HG02610 (cell line): ENCODE measurements at regions not wholly inside any gene's neighbourhood (a gene's known extent, or its start where the extent isn't known, plus 50 kb on each side); places are given as distances from the start of the nearest gene placed in this dataset.
"Not testable (repeated sequence)": the region's sequence is repeated elsewhere in the genome, so short reads cannot be mapped to it uniquely, and the experiment has no call there.

Experiments used
- ATAC-seq: cut with Tn5 transposase; IDR thresholded peaks from one replicate; pipeline ENCODE4 v1.9.1; 2021; ENCODE audit warnings: mild to moderate bottlenecking, moderate library complexity; ENCODE audit not compliant: unreplicated experiment

- ATAC-seq = no peak
Observed at GRCh38 chr9:108430655-108431054, 425.1 kb downstream of the ACTL7B start.

GRCh38 chr9:108427751-108428150 lies 428.0 kb downstream of the ACTL7B start:
- no peak for ATAC-seq

GRCh38 chr9:108426421-108426940 lies 429.3 kb downstream of the ACTL7B start:
- not testable (repeated sequence) for ATAC-seq

DNA sequence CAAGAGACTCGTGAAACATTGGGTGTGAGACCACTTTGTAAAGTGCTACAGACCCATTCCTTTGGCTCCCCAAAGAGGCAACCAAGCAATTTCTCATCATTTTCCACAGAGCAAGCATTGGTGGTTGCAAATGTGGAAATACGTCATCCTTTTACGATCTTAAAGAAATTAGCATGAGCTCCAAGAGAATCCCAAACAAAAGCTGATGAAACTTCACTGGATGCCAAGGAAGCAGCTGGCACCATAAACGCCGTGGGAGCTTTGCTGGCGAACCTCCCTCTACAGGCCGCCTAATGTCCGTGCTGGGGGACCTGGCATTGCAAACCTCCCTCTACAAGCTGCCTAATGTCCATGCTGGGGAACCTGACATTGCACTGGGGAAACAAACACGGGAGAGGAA lies 432.4 kb downstream of the ACTL7B start:
- ATAC-seq = no peak

DNA sequence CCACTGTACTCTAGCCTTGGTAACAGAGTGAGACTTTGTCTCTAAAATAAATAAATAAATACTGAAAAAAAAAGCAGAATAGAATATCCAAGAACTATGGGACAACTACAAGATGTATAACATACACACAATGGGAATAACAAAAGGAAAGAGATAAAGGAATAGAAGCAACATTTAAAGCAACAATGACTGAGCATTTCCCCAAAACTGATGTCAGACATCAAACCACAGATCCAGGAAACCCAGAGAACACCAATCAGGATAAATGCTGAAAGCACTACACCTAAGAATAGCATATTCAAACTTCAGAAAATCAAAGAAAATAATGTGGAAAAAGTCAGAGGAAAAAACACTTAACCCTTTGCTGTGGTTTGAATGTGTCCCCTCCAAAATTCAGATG lies 436.4 kb downstream of the ACTL7B start:
- no peak for ATAC-seq

GRCh38 chr9:108417726-108418125 lies 438.1 kb downstream of the ACTL7B start:
- no peak for ATAC-seq

DNA sequence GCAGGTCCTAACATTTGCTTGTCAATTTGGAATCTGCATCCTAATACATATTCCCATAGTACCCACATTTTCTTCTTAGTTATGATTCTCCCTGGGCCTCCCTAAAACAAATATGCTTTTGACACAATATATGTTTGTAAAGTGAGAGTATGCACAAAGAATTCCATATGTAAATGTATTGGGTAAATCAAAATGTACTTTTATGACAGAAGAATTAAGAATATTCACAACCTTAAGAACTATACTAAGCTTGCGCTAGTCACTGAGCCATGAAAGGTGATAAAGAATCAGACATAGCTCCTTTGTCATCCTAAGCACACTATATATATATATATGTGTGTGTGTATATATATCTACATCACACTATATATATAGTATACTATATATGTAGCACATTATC lies 438.5 kb downstream of the ACTL7B start:
- no peak for ATAC-seq

DNA sequence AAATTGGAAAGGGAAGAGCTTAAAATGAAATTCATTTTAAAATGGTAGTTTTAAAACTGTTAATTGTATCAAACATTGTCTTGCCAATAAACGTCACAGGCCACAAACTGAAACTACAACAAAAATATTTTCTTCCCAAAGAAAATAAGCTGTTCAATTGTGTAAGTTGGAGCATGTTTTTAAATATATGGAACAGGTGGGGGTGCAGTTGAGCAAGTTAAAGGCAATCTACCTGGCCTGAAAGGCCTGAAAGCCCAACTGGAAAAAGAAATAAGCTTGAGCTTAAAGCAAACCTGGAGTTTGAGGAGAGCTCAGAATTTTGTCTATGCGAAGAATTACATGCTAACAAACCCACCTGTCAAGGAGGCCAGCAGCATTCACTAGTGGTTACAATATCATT lies 439.5 kb downstream of the ACTL7B start:
- no peak for ATAC-seq

DNA sequence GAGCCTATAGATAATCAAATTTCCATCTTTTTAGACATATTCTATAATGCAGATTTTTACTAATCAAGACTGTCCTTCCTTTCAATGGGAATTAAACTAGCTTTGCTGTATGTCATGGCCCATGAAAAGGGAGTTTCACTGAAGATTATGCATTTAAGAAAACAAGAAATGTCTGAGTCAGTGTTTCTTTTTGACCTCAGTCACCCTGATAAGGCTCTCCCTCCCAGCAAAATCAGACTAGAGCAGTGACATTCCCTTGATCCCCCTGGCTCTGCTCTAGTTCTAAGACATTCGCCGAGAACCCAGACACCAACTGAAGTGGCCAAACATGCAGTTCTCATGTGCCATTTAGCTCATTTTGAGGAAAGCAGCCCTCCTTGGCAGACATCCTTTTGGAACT lies 442.0 kb downstream of the ACTL7B start:
- no peak for ATAC-seq

- no peak for ATAC-seq
Observed at GRCh38 chr9:108412755-108413154, 443.0 kb downstream of the ACTL7B start.

DNA sequence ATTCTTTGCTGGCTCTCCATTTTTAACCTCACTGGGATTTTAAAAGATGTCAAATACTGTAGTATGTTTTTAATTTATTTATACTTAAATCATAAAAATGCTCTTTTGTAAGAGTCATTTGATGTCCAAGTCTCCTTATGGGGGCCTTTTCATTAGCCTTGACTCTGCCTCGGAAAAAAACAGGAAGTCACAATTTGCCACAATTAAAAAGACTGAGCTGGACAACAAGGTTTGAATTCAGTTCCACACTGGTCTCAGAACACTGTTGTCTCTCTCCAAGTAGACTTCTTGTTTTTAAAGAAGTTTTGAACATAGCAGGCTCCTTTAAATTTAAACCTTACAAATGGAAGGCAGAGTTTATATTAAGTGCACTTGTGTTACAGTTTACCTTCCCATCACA lies 444.2 kb downstream of the ACTL7B start:
- no peak for ATAC-seq

DNA sequence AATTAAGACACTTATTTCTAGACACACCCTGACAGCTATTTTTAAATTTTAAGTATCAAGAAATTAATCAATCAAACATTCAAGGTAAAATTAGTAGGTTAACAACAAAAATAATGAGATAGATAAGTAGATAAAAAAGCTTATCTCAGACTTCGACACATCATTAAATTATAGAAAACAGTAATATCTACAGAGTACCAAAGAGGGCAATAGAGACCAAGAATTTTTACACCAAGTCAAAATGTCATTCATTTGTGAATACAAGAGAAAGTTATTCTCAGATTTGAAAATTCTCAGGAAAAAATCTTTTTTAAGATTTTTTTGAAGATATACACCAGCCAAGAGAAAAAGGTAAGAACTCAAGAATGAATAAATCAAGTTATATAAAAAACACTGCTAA lies 445.6 kb downstream of the ACTL7B start:
- no peak for ATAC-seq

DNA sequence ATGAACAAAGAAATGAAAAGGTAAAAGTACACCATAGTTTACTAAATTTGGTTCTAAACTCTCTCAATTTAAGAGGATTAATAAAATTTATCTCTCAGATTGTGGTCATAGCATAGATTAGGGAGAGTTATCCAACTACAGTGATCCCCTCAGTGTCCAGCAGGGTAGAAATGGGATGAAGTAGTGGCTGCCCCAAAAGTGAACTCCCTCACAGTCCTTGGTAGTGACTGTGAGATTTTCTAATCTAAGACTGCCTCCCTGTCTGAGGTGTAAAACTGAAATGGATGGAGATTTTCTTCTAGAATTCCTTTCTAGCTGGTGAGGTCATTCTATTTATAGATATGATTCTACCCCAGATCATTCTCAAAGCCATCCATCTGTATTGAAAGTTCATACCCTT lies 455.5 kb downstream of the ACTL7B start:
- ATAC-seq = no peak

- no peak for ATAC-seq
Observed at GRCh38 chr9:108399851-108400250, 455.9 kb downstream of the ACTL7B start.

- no peak for ATAC-seq
Observed at GRCh38 chr9:108397286-108397685, 458.5 kb downstream of the ACTL7B start.

- no peak for ATAC-seq
Observed at GRCh38 chr9:108396611-108397010, 459.2 kb downstream of the ACTL7B start.

GRCh38 chr9:108396193-108396592 lies 459.6 kb downstream of the ACTL7B start:
- no peak for ATAC-seq

DNA sequence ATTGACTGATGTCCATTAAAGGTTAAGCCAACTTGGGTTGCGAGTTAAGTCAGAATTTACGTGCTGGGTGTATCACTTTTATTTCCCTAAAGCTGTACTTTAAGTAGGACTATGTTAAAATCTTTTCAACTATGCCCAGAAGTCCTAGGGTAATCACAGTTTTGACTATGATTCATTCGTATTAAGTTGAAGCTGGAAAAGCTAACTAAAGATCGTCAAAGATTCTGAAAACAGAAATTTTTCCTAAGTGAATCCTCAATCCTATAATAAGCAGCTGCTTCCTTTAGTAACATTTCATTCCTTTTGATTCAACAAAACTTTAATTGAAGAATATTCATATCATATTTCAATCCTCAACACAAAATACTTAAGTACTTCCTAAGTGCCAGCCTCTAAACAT lies 460.4 kb downstream of the ACTL7B start:
- no peak for ATAC-seq

- no peak for ATAC-seq
Observed at GRCh38 chr9:108394726-108395125, 461.1 kb downstream of the ACTL7B start.

DNA sequence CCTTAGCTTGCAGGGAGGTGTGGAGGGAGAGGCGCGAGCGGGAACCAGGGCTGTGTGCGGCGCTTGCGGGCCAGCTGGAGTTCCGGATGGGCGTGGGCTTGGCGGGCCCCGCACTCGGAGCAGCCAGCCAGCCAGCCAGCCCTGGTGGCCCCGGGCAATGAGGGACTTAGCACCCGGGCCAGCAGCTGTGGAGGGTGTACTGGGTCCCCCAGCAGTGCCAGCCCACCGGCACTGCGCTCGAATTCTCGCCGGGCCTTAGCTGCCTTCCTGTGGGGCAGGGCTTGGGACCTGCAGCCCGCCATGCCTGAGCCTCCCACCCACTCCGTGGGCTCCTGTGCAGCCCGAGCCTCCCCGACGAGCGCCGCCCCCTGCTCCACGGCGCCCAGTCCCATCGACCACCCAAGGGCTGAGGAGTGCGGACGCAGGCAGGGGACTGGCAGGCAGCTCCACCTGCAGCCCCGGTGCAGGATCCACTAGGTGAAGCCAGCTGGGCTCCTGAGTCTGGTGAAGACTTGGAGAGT lies 462.2 kb downstream of the ACTL7B start:
- not testable (repeated sequence) for ATAC-seq

DNA sequence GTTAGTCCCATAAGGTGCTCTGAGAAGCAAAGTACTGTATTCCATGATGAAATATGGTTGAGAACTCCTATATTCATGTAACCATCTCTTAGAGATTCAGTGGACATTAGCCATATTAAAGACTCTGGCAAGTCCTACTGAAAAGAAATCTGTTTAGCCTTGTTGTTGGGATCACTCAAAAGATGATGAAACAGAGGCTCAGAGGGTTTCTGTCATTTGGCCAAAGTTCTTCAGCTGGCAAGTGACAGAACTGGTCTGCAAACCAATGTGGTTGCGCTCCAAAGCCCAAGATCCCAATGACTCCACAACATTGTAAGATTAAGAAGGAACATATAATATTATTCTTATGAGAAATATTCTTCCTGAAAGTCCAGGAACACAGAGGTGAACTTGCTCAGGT lies 462.9 kb downstream of the ACTL7B start:
- ATAC-seq = no peak

DNA sequence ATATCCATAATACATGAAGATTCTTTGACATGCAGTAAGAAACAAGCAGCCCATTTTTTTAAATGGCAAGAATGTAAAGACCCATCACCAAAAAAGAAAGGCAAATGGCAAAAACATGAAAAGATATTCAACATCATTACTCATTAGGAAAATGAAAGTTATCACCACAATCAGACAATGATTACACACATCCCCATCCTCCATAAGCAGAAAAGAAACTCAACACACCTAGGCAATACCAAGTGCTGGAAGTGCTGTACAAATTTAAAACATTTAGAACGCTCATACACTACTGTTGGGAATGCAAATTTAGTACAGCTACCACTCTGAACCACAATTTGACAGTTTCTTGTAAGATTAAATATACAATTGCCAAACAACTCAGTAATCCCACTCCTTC lies 466.7 kb downstream of the ACTL7B start:
- no peak for ATAC-seq

- no peak for ATAC-seq
Observed at GRCh38 chr9:108386859-108387384, 468.9 kb downstream of the ACTL7B start.
